ENCODE measurements at regions not wholly inside any gene's neighbourhood (a gene's known extent, or its start where the extent isn't known, plus 50 kb on each side); places are given as distances from the start of the nearest gene placed in this dataset.

DNA sequence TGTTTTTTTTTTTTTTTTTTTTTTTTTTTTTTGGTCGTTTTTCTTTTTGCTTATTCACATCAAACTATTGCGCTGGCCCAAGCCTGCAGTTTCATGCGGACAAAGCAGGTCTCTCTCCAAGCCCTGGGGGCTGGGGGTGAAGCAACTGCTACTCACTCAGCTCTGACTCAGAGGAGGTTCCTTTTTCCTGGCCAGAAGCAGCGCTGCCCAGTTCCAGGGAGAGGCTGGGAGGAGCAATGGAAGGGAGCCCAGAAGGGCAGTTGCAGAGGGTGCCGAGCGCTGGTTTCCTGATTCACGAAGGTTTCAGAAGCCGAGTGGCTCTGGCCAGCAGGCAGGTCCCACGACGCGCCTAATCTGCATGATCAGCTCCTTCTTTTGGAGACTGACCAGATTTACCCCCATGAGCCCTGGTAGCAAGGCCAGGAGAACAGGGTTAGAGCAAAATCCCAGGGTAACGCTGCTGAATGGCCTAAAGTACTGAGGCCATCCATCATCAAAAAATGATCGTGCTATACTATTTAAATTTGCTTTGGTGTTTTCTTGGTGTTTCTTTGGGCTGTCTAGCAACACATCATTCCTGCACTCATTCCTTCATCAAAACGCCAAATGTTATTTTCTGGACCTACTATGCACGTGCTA is 144.7 kb upstream of the SOX9 start (continued):
- TF ChIP-seq, protein P1, sequence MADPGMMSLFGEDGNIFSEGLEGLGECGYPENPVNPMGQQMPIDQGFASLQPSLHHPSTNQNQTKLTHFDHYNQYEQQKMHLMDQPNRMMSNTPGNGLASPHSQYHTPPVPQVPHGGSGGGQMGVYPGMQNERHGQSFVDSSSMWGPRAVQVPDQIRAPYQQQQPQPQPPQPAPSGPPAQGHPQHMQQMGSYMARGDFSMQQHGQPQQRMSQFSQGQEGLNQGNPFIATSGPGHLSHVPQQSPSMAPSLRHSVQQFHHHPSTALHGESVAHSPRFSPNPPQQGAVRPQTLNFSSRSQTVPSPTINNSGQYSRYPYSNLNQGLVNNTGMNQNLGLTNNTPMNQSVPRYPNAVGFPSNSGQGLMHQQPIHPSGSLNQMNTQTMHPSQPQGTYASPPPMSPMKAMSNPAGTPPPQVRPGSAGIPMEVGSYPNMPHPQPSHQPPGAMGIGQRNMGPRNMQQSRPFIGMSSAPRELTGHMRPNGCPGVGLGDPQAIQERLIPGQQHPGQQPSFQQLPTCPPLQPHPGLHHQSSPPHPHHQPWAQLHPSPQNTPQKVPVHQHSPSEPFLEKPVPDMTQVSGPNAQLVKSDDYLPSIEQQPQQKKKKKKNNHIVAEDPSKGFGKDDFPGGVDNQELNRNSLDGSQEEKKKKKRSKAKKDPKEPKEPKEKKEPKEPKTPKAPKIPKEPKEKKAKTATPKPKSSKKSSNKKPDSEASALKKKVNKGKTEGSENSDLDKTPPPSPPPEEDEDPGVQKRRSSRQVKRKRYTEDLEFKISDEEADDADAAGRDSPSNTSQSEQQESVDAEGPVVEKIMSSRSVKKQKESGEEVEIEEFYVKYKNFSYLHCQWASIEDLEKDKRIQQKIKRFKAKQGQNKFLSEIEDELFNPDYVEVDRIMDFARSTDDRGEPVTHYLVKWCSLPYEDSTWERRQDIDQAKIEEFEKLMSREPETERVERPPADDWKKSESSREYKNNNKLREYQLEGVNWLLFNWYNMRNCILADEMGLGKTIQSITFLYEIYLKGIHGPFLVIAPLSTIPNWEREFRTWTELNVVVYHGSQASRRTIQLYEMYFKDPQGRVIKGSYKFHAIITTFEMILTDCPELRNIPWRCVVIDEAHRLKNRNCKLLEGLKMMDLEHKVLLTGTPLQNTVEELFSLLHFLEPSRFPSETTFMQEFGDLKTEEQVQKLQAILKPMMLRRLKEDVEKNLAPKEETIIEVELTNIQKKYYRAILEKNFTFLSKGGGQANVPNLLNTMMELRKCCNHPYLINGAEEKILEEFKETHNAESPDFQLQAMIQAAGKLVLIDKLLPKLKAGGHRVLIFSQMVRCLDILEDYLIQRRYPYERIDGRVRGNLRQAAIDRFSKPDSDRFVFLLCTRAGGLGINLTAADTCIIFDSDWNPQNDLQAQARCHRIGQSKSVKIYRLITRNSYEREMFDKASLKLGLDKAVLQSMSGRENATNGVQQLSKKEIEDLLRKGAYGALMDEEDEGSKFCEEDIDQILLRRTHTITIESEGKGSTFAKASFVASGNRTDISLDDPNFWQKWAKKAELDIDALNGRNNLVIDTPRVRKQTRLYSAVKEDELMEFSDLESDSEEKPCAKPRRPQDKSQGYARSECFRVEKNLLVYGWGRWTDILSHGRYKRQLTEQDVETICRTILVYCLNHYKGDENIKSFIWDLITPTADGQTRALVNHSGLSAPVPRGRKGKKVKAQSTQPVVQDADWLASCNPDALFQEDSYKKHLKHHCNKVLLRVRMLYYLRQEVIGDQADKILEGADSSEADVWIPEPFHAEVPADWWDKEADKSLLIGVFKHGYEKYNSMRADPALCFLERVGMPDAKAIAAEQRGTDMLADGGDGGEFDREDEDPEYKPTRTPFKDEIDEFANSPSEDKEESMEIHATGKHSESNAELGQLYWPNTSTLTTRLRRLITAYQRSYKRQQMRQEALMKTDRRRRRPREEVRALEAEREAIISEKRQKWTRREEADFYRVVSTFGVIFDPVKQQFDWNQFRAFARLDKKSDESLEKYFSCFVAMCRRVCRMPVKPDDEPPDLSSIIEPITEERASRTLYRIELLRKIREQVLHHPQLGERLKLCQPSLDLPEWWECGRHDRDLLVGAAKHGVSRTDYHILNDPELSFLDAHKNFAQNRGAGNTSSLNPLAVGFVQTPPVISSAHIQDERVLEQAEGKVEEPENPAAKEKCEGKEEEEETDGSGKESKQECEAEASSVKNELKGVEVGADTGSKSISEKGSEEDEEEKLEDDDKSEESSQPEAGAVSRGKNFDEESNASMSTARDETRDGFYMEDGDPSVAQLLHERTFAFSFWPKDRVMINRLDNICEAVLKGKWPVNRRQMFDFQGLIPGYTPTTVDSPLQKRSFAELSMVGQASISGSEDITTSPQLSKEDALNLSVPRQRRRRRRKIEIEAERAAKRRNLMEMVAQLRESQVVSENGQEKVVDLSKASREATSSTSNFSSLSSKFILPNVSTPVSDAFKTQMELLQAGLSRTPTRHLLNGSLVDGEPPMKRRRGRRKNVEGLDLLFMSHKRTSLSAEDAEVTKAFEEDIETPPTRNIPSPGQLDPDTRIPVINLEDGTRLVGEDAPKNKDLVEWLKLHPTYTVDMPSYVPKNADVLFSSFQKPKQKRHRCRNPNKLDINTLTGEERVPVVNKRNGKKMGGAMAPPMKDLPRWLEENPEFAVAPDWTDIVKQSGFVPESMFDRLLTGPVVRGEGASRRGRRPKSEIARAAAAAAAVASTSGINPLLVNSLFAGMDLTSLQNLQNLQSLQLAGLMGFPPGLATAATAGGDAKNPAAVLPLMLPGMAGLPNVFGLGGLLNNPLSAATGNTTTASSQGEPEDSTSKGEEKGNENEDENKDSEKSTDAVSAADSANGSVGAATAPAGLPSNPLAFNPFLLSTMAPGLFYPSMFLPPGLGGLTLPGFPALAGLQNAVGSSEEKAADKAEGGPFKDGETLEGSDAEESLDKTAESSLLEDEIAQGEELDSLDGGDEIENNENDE (IDR thresholded peaks at IDR 0.05; ENCODE audit: insufficient replicate concordance, low read length), result no peak
